GM06990 (cell line): ENCODE measurements at regions not wholly inside any gene's neighbourhood (a gene's known extent, or its start where the extent isn't known, plus 50 kb on each side); places are given as distances from the start of the nearest gene placed in this dataset.

Source experiments
- DNase-seq: peaks from one replicate; pipeline ENCODE4 v3.0.0-alpha.2; 2011; ENCODE audit not compliant: insufficient read length; ENCODE audit errors: extremely low read depth
- H3K27me3 ChIP-seq: replicated peaks from 2 replicates; pipeline ENCODE4 v1.6.0; 2011; ENCODE audit warnings: low read length; ENCODE audit not compliant: control insufficient read depth, insufficient read depth
- H3K36me3 ChIP-seq: 2 replicates; pipeline ENCODE4 v1.5.1; 2011; ENCODE audit warnings: low read length; ENCODE audit not compliant: control insufficient read depth, insufficient read depth
- H3K4me3 ChIP-seq: replicated peaks from 2 replicates; pipeline ENCODE4 v1.5.1; 2011; ENCODE audit warnings: low read depth, mild to moderate bottlenecking, control low read depth, low read length
- TF ChIP-seq, protein P1 (sequence below): IDR thresholded peaks from 2 replicates; pipeline ENCODE4 v1.5.1; 2011; ENCODE audit warnings: low read length, control low read depth, mild to moderate bottlenecking, inconsistent platforms; ENCODE audit not compliant: insufficient read depth, poor library complexity, severe bottlenecking

DNA sequence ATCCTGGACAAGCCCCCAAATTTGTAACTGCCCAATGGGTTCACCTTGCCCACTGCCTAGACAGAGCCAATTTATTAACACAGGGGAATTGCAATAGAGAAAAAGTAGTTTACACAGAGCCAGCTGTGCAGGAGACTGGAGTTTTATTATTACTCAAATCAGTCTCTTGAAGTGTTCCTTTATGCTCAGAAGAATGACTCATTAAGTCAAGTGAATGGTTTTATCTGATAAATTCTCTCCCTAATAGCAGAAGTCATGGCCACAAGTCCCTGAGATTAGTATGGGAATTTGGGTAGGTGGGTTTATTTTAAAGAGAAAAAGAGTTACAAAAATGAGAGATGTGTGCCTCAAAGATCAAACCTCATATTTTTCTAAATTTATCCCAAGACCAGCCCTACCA, 122.8 kb upstream of the NUDT4 start:
- DNase-seq, result no peak
- H3K36me3 ChIP-seq, result no peaks in the 10 kb centered on the region
- no peaks in the 10 kb centered on the region for H3K27me3 ChIP-seq
- TF ChIP-seq, protein P1, sequence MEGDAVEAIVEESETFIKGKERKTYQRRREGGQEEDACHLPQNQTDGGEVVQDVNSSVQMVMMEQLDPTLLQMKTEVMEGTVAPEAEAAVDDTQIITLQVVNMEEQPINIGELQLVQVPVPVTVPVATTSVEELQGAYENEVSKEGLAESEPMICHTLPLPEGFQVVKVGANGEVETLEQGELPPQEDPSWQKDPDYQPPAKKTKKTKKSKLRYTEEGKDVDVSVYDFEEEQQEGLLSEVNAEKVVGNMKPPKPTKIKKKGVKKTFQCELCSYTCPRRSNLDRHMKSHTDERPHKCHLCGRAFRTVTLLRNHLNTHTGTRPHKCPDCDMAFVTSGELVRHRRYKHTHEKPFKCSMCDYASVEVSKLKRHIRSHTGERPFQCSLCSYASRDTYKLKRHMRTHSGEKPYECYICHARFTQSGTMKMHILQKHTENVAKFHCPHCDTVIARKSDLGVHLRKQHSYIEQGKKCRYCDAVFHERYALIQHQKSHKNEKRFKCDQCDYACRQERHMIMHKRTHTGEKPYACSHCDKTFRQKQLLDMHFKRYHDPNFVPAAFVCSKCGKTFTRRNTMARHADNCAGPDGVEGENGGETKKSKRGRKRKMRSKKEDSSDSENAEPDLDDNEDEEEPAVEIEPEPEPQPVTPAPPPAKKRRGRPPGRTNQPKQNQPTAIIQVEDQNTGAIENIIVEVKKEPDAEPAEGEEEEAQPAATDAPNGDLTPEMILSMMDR, result no peak
- H3K4me3 ChIP-seq, result no peak overlapping the region

DNA sequence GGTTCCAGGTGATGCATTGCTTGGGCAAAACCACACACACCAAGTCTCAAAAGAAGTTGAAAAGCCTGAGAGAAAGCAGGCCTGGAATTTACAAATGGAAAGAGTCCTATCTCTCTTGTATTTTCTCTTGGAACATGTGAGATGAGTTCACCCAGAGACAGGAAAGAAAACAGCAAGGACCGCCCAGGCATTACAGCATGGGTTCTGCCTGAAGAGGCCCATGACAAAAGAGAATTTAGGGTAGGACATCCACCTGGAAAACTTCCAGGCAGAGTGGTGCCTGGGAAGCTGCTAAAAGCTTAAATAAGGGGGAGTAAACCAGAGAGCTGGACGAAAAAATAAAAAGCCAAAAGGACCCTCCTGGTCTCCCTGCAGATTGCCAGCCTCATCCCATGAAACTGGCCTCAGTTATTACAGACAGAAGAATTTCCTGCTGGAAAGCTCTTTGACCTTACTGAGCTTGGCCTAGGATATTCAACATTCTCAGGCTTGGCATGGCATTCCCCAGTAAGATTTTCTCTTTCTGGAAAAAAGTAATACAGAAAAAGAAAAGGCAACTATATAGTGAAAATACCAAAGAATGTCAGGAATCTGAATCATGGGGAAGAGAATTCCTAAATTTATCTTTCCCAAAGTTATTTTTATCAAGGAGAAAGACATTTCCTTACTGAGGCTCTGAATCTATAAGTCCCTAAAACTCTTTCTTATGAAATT, 121.3 kb upstream of the NUDT4 start:
- H3K36me3 ChIP-seq, result no peaks in the 10 kb centered on the region
- TF ChIP-seq, protein P1, result no peak
- no peak for DNase-seq
- H3K4me3 ChIP-seq, result no peak overlapping the region
- H3K27me3 ChIP-seq, result no peaks in the 10 kb centered on the region

DNA sequence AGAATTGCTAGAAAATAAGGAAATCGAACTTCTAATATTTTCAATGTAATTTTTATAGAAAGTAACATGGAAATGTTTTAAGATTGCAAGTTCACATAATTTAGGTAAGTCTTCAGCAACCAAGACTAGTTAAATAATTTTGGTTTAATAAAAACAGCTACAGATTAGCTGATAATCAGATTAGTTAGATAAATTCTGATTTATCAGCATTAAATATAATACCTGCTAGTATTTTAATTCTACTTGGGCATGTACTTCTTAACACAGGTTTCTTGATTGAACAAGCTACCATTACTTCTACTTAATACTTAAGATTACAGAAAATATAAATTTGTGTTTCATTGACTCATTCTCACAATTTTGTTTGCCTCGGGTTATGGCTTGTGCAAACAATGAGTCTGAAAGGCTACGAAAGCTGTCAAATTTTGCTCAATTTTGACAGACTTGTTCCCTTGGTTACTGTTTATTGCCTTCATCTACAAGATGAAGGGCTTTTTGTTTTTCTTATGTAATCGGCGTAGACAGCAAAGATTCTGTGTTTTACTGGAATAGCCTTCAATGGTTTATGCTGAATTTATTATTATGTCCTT, 116.1 kb upstream of the NUDT4 start:
- no peaks in the 10 kb centered on the region for H3K27me3 ChIP-seq
- no peak overlapping the region for H3K4me3 ChIP-seq
- TF ChIP-seq, protein P1, result no peak
- DNase-seq, result no peak
- no peaks in the 10 kb centered on the region for H3K36me3 ChIP-seq

DNA sequence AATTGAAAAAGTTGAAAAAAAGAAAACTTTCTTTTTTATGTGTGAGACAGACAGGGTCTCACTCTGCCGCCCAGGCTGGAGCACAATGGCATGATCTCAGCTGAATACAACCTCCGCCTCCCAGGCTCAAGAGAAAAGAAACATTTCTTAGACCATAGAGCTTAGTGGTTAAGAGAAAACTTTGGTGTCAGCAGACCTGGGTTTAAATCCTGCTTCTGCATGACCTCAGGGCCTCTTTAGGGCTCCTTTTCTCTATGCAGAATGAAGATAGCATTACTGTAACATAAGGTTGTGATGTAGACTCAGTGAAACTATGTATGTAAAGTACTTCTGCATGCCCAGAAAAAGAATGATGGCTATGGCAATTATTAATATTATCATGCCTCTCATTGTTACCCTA, 104.7 kb upstream of the NUDT4 start:
- TF ChIP-seq, protein P1, result no peak
- no peak overlapping the region for H3K4me3 ChIP-seq

DNA sequence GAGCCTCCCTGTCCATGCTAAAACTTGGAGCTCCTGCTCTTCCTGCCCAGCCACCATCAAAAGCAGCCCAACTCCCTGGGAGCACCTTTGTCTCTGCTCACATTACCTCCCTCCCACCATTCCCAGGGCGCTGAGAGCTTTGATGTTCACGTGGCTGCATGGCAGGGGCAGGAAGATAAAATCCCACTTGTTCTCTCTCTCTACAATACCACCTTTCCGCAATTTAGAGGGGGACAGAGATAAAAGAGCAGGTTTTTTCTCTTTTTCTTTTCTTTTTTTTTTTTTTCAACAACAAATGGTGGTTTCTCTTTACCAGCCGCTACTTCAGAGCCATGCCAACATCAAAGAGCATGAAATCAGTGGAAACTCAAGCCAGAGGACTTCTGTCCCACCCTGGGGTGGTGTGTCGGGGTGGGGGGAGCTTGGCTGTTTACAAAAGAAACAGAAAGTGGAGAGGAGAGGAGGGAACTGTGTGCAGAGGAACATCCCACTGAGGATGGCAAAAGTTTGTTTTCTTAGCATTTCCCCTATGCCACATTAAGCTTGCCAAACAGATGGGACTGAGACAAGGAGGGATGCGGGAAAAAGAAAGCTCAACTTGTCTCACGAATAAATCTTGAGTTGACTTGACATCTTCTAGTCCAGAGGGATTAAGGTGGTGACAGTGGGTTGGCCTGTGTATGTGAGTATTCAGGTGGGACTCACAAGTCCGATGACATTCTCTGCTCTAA, 103.7 kb upstream of the NUDT4 start:
- TF ChIP-seq, protein P1, result no peak
- Histone ChIP-seq H3K27me3 (no peaks in the 10 kb centered on the region), H3K36me3 (no peaks in the 10 kb centered on the region), H3K4me3 (no peak overlapping the region)
- DNase-seq, result no peak

More for the DNA sequence above, 104.7 kb upstream of the NUDT4 start:
- H3K36me3 ChIP-seq, result no peaks in the 10 kb centered on the region
- DNase-seq, result no peak
- H3K27me3 ChIP-seq, result no peaks in the 10 kb centered on the region
